K562 (cell line): ENCODE measurements at regions not wholly inside any gene's neighbourhood (a gene's known extent, or its start where the extent isn't known, plus 50 kb on each side); places are given as distances from the start of the nearest gene placed in this dataset.

Source experiments
- CHD1 ChIP-seq: fragments of 200-600 bp; sonication (generic); IDR thresholded peaks from one replicate; pipeline ENCODE4 v1.6.1; 2012; ENCODE audit warnings: mild to moderate bottlenecking, moderate library complexity, low read length, inconsistent platforms
- EGR1 ChIP-seq: fragments of 450-650 bp; conservative IDR thresholded peaks from 2 replicates; pipeline ENCODE4 v1.6.1; 2017; ENCODE audit warnings: mild to moderate bottlenecking
- GATA2 ChIP-seq: sonication (generic); formaldehyde crosslinking; IDR thresholded peaks from 2 replicates; pipeline ENCODE4 v1.4.0; 2020; ENCODE audit warnings: mild to moderate bottlenecking, missing genetic modification reagents
- NCOA2 ChIP-seq, 2 experiments: fragments of 450-650 bp; IDR thresholded peaks; 2 replicates each; pipeline ENCODE4 v1.6.1; 2018; ENCODE audit warnings: mild to moderate bottlenecking in 2 of 2, moderate library complexity in 1 of 2; ENCODE audit not compliant: partially characterized antibody in 2 of 2
- PHF21A ChIP-seq: fragments of 450-650 bp; IDR thresholded peaks from 2 replicates; pipeline ENCODE4 v1.6.1; 2017; ENCODE audit warnings: low read depth, borderline replicate concordance
- ZNF507 ChIP-seq: conservative IDR thresholded peaks from 2 replicates; pipeline ENCODE4 v1.6.1; 2017; ENCODE audit warnings: missing genetic modification characterization, missing compliant biosample characterization

- TF ChIP-seq NCOA2 (IDR thresholded peaks at IDR 0.05; ENCODE audit: partially characterized antibody in 2 of 2) (no peak), PHF21A (no peak), EGR1 (no peak), CHD1 (no peak), GATA2 (no peak), ZNF507 (no peak)
These were observed 176.2 kb upstream of the AHI1 start for GRCh38 chr6:135673501-135674309.
